Fibroblast of peridontal ligament (primary cell): ENCODE measurements at regions not wholly inside any gene's neighbourhood (a gene's known extent, or its start where the extent isn't known, plus 50 kb on each side); places are given as distances from the start of the nearest gene placed in this dataset.

Experiments
- DNase-seq: peaks from one replicate; pipeline ENCODE4 v3.0.0-alpha.2; 2010; ENCODE audit errors: extremely low read depth

DNA sequence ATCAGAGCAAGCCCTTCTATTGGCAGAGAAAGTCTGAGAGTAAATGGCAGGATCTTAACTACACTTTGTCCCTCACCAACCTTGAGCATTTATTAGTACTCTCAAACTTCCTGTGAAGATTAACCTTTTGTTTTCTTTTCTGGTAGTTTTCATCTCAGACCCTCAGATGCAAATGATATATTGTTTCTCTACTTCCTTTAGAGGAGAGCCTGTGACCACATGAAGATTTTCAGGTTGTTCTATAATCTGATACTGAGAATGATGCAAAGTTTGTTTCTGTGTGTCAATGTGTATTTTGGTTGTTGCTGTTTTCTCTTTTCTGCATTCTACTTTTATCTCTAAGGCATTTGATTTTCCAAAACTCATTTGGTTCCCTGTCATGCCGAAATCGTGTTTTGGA is 165.8 kb upstream of the CYSLTR1 start:
- DNase-seq = no peak

DNA sequence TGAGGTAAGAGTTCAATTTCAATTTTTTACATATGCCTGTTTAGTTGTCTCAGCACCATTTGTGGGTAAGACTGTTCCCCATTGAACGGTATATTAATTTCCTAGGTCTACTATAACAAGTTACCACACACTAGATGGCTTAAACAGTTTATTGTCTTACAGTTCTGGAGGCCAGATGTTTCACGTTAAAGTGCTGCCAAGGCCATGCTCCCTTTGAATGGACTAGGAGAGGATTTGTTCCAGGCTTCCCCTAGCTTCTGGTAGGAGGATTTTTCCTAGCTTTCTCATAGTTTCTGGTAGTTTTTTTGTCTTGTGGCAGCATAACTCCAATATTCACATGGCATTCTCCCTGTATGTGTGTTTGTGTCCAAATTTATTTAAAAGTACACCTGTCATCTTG is 149.3 kb upstream of the CYSLTR1 start:
- no peak for DNase-seq

DNA sequence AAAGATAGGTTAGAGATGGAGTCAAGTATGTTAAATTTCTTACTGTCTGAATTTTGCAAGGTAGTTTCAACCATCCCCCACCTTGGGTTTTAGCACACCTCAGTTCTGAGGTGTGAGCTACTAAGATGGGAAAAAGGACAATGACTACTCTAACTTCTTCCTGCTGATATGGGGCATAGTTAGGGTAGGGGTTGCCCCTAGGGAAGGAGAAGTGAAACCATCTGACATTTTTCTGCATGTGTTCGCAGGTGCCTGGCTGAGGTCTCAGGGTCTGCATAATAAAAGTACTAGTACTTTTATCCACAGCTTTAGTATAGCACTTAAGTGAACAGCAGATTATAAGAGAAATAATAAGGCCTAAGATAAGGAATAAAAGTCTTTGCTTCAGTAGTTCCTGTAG is 129.5 kb upstream of the CYSLTR1 start:
- DNase-seq = no peak

DNA sequence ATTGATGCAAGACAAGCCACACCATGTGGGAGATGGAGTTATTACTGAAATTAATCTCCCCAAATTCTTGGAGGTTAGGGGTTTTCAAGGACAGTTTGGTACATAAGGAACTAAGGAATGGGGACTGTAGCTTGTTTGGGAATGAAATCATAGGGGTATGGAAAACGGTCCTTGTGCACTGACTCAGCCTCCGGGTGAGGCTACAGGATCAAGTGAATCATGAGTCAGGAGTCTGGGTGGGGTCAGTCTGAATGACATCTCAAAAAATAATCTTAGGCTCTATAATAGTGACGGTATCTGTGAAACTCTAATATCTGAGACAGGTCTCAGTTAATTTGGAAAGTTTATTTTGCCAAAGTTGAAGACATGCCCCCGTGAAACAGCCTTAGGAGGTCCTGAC is 128.5 kb upstream of the CYSLTR1 start:
- no peak for DNase-seq

DNA sequence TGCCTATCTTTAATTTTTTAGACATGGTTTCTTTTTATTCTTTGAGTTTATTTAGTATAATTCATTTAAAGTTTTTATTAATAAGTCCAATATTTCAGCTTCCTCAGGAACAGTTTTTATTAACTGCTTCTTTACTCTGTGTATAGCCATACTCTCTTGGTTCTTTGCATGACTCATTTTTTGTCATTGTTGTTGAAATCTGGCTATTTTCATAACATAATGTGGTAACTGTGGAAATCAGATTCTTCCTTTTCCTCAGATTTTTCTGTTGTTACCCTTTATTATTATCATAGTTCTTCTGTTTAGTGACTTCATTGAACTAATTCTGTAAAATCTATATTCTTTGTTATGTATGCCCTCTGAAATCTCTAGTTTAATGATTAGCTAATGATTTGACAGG is 124.9 kb upstream of the CYSLTR1 start:
- no peak for DNase-seq

DNA sequence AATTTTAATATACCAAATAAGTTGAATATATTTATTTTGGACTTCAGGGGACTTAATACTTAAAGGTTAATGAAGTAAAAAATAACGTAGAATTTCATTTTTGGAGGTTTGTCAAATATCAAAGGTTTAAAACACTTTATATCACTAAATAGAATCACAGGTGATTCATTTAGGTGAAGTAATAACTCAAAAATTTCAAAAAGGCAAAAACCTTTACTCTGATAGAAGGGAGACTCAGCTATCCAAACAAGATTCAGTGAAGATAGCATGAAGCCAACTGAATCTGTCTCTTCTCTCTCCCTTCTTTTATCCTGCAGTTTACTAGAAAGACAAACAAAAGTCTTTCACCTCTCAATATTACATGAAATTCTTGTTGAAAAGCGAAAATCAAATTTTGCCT is 110.2 kb upstream of the CYSLTR1 start:
- DNase-seq = no peak

DNA sequence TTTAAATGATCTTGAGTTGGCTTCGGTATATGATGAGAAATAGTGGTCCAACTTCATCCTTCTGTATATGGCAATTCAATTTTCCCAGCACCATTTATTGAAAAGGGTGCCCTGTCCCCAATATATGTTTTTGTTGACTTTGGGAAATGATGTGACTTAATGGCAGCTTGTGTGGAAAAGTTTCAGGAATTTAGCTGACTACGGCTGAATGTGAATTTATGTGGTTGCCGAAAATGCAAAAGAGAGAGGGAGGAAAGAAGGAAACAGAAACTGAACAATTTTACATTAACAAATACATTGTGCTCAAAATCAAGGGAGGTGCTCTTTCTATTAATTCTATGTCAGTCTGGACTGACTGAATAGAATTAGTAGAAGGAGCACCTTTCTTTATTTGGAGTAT is 101.8 kb upstream of the CYSLTR1 start:
- no peak for DNase-seq

DNA sequence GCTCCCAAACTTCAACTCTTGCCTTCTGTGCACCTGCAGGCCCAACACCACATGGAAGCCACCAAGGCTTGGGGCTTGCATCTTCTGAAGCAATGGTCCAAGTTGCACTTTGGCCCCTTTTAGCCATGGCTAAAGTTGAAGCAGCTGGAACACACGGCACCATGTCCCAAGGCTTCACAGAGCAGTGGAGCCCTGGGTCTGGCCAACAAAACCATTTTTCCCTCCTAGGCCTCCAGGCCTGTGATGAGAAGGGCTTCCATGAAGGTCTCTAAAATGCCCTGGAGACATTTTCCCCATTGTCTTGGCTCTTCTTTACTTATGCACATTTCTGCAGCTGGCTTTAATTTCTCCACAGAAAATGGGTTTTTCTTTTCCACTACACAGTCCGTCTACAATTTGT is 61.3 kb upstream of the CYSLTR1 start:
- no peak for DNase-seq

DNA sequence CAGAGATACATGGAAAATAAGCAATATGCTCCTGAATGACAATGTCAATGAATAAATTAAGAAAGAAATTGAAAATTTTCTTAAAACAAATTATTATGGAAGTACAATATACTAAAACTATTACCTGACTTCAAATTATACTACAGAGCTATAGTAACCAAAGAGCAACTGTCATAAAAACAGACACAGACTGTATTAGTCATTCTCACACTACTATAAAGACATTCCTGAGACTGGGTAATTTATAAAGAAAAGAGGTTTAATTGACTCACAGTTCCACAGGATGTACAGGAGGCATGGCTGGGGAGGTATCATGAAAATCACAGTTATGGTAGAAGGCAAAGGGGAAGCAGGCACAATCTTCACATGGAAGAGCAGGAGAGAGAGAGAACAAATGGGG is 60.0 kb upstream of the CYSLTR1 start:
- DNase-seq = no peak

DNA sequence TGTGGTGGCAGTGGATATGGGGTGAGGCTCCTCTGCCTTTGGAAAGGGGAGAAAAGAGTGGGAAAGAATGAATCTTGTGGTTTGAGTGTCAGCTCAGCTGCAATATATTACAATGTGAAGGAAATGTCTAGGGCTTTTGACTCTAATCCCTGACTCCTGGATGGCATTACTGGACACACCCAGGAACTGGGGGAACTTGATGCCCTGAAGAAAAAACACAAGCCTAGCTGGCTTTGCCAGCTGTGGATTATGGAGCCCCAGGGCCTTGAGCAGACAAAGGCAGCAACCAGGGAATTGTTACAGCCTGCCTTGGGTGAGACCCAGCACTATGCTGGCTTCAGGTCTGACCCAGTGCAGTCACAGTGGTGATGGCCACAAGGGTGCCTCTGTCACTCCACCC is 57.1 kb upstream of the CYSLTR1 start:
- no peak for DNase-seq

DNA sequence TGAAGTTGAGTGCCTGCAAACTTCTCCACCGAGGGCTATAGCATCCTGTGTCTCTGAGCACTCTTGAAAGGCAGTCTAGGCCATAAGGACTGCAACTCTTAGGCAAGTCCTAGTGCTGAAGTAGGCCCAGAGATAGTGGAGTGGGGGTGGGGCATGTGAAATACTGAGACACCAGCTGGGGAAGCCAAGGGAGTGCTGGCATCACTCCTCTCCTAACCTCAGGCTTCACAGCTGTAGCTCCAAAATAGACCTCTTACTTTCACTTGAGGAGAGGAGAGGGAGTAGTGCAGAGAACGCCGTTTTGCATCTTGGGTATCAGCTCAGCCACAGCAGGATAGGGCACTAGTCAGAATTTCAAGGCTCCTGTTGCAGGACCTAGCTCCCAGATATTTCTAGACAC is 56.2 kb upstream of the CYSLTR1 start:
- DNase-seq = no peak

DNA sequence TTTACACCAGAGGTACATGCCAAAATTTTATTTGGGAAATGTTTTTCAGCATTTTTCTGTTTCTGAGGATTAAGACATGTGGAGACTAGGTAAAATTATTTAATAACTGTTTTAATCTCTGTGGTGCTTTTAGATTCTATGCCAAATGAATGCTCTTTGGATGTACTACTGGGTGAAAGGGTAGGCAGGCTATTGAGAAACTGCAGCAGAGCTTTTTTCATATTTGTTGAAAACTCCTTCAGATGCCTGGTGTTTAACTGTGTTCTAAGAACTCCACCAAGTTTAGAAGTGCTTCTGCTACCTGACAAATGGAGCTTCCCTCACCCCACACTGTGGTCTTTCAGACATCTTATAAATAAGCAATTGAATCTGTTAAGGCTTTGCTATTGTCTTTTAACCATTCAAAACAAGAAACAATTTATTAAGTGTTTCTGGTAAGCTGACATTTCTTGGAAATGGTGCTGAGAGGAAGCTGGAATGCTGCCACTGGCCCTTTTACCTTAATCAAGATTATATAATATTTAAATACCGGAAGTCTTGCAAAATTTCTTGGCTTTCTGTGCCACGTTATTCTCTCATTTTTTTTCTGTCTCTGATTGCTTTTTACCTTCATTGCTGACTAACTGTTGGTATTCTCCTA is 51.2 kb upstream of the CYSLTR1 start:
- no peak for DNase-seq
